ENCODE measurements at regions not wholly inside any gene's neighbourhood (a gene's known extent, or its start where the extent isn't known, plus 50 kb on each side); places are given as distances from the start of the nearest gene placed in this dataset.

GRCh38 chr10:29860166-29860565, 199.2 kb downstream of the JCAD start:
- TF ChIP-seq EZH2phosphoT487 (IDR thresholded peaks at IDR 0.05; ENCODE audit: insufficient read depth, low read depth) (peak; percentile 77; the same call in 1 of the 2 replicates), EZH2 (IDR thresholded peaks at IDR 0.05; ENCODE audit: insufficient read depth, poor library complexity, severe bottlenecking) (no peak)

Data from GM23248 (cell line).